ENCODE measurements at regions not wholly inside any gene's neighbourhood (a gene's known extent, or its start where the extent isn't known, plus 50 kb on each side); places are given as distances from the start of the nearest gene placed in this dataset.

- intact Hi-C loops (cut with micrococcal nuclease) = no loop called here
- Histone ChIP-seq H3K9me2 (ENCODE audit: insufficient read depth) (no peaks in the 10 kb centered on the region), H3K4me2 (ENCODE audit: low read length) (no peak overlapping the region), H3K4me1 (ENCODE audit: control insufficient read depth in 1 of 2, insufficient read depth in 2 of 2, low read length in 2 of 2) (no peaks in the 10 kb centered on the region), H3K27ac (ENCODE audit: low read depth, low read length) (no peak overlapping the region), H3K79me2 (ENCODE audit: insufficient read depth, low read length) (no peaks in the 10 kb centered on the region), H3K9me3 (ENCODE audit: control insufficient read depth in 1 of 2, insufficient read depth in 1 of 2, low read depth in 1 of 2, low read length in 2 of 2) (no peaks in the 10 kb centered on the region), H3K4me3 (replicated peaks in 1 of 2; ENCODE audit: low read depth in 1 of 2, low read length in 2 of 2) (no peak overlapping the region), H4K20me1 (ENCODE audit: insufficient read depth) (no peaks in the 10 kb centered on the region), H2AFZ (ENCODE audit: low read depth, low read length, poor library complexity, severe bottlenecking) (no peak overlapping the region), H3K36me3 (ENCODE audit: control insufficient read depth in 1 of 2, insufficient read depth in 2 of 2, low read length in 2 of 2) (no peaks in the 10 kb centered on the region), H3K27me3 (ENCODE audit: insufficient read depth, low read length) (no peaks in the 10 kb centered on the region), H3K9ac (ENCODE audit: low read length) (no peak overlapping the region)
- POLR2A ChIA-PET = no interaction called here
- DNase-seq (ENCODE audit: low read depth, low spot score) (no peak), ATAC-seq (no peak)
- no TSS peak for BruUV-seq (replicated peaks)
- TF ChIP-seq FOSL1 (IDR thresholded peaks at IDR 0.05; ENCODE audit: low read depth) (no peak), TCF7L2 (IDR thresholded peaks at IDR 0.05; ENCODE audit: borderline replicate concordance, extremely low read depth, insufficient read depth, insufficient read length) (no peak), ZFX (IDR thresholded peaks at IDR 0.05) (no peak), CBX3 (IDR thresholded peaks at IDR 0.05; ENCODE audit: low read depth) (no peak), SIN3A (IDR thresholded peaks at IDR 0.05; ENCODE audit: low read depth) (no peak), ZNF274 (IDR thresholded peaks at IDR 0.05; ENCODE audit: low read depth, low read length) (no peak), JUND (IDR thresholded peaks at IDR 0.05) (no peak), REST (IDR thresholded peaks at IDR 0.05; ENCODE audit: low read depth) (no peak), EGR1 (IDR thresholded peaks at IDR 0.05; ENCODE audit: low read depth) (no peak), ZBTB33 (IDR thresholded peaks at IDR 0.05; ENCODE audit: extremely low read depth, insufficient replicate concordance, low read length) (no peak), CEBPB (IDR thresholded peaks at IDR 0.05; ENCODE audit: low read depth) (no peak), EZH2 (IDR thresholded peaks at IDR 0.05) (no peak), CTCF (IDR thresholded peaks at IDR 0.05 in 2 of 3, conservative IDR thresholded peaks at IDR 0.05 in 1 of 3; ENCODE audit: borderline replicate concordance in 1 of 3, insufficient read depth in 1 of 3, low read depth in 2 of 3, low read length in 2 of 3) (no peak), SRF (IDR thresholded peaks at IDR 0.05; ENCODE audit: low read depth) (no peak), YY1 (IDR thresholded peaks at IDR 0.05; ENCODE audit: extremely low read depth, insufficient replicate concordance, low read depth, low read length) (no peak), RAD21 (IDR thresholded peaks at IDR 0.05; ENCODE audit: low read depth) (no peak), POLR2A (IDR thresholded peaks at IDR 0.05; ENCODE audit: borderline replicate concordance, extremely low read depth, insufficient read depth, insufficient read length) (no peak), EZH2phosphoT487 (IDR thresholded peaks at IDR 0.05; ENCODE audit: borderline replicate concordance) (no peak), SP1 (IDR thresholded peaks at IDR 0.05; ENCODE audit: low read depth) (no peak), MAX (IDR thresholded peaks at IDR 0.05) (no peak)
- CTCF ChIA-PET = no interaction called here
- RAD21 ChIA-PET (ENCODE audit: low non-redundant PET in 1 of 2, low total read pairs in 2 of 2, uncharacterized antibody in 2 of 2, unreplicated experiment in 2 of 2) = no interaction called here
Observed at GRCh38 chr14:34348592-34348991, 113.4 kb downstream of the SPTSSA start.

All from HCT116 (cell line).